Pons (tissue), 1 donor: ENCODE measurements at regions not wholly inside any gene's neighbourhood (a gene's known extent, or its start where the extent isn't known, plus 50 kb on each side); places are given as distances from the start of the nearest gene placed in this dataset.
A peak's percentile ranks its signal among the peaks of the same experiment; 100 is the strongest.

Source experiments
- DNase-seq: peaks from one replicate; pipeline ENCODE4 v3.0.0-alpha.2; 2016; ENCODE audit warnings: low spot score

GRCh38 chr6:96465321-96465903 lies 56.2 kb upstream of the UFL1 start:
- DNase-seq = no peak

- DNase-seq = no peak
Measured at GRCh38 chr6:96466147-96466863, 55.3 kb upstream of the UFL1 start.

GRCh38 chr6:96467814-96468213 lies 53.8 kb upstream of the UFL1 start:
- no peak for DNase-seq

GRCh38 chr6:96468281-96468680 lies 53.3 kb upstream of the UFL1 start:
- DNase-seq = no peak

GRCh38 chr6:96468681-96469224 lies 52.9 kb upstream of the UFL1 start:
- peak; percentile 45 for DNase-seq

- DNase-seq = no peak
Measured at GRCh38 chr6:96469312-96469711, 52.3 kb upstream of the UFL1 start.

GRCh38 chr6:96470296-96470695 lies 51.3 kb upstream of the UFL1 start:
- DNase-seq = no peak
